ENCODE measurements at regions not wholly inside any gene's neighbourhood (a gene's known extent, or its start where the extent isn't known, plus 50 kb on each side); places are given as distances from the start of the nearest gene placed in this dataset.
"Not testable (repeated sequence)": the region's sequence is repeated elsewhere in the genome, so short reads cannot be mapped to it uniquely, and the experiment has no call there.

DNA sequence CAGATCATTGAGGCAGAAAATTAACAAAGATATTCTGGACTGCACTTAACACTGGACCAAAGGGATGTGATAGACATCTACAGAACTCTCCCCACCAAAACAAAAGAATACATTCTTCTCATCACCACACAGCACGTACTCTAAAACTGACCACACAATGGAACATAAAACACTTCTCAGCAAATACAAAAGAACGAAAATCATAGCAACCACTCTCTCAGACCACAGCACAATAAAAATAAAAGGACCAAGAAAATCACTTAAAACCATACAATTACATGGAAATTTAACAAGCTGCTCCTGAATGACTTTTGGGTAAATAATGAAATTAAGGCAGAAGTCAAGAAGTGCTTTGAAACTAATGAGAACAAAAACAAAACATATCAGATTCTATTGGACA is 254.0 kb upstream of the STXBP6 start:
- DNase-seq: no peak

DNA sequence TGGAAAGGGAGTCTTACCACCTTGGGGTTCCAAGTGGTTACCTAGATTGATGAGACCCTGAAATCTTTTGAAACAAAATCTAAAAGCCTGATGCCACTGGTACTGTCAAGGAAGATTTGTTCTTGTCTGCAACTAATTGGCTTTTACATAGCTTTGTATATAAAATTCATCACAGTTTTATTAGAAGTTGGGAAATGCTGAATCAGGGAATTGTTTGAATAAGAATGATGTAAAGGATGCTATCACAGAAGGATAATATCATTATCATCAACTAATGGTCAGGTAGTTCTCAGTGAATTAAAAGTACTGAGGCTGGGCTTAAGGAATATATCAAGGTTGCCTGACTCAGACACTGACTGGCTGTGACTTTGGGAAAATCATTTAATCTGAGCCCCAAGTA is 248.3 kb upstream of the STXBP6 start:
- DNase-seq: no peak

DNA sequence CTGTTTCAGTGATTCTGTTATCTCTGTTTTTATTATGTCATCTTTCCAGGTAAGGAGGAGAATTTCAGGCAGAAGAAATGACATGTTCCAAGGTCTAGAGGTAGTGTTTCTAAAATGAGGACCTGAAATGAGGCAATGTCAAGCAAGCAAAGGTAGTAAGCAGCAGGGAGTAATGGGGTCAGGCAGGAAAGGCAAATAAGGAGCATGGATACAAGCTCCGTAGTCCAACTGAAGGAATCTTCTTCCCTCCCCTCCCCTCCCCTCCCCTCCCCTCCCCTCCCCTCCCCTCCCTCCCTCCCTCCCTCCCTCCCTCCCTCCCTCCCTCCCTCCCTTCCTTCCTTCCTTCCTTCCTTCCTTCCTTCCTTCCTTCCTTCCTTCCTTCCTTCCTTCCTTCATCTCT is 240.2 kb upstream of the STXBP6 start:
- DNase-seq: not testable (repeated sequence)

DNA sequence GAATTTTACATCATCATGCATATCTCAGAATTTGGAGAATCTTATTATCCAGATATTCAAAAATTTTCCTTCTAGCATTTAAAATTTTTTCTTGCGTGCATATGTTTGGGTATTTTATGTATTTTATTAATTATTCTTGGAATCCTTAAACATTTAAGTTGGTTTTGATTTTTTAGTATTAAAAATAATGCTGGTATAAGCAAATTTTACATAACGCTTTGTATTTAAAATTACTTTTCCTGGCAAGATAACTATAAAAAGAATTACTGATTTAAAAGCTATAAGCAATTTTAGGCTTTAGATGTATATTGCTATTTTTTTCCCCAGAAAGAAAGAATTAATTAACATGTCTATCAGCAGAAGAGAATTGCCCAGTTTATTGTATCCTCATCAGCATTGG is 224.6 kb upstream of the STXBP6 start:
- no peak for DNase-seq

DNA sequence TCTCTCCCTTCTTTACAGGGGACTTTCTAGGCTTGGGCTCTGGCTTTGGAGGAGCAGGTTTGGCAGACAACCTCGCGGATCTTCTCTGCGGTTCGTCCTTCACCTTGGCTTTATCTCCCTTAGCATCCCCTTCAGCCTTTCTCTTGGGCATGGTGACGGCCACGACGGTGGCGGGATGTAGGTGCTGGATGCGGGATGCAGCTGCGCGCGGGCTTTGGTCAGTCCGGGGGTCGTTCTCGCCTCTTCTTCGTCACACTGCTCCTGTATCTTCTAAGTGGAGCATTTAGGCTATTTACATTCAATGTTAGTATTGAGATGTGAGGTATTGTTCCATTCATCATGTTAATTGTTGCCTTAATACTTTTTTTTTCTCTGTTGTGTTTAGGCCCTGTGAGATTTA is 217.2 kb upstream of the STXBP6 start:
- no peak for DNase-seq

DNA sequence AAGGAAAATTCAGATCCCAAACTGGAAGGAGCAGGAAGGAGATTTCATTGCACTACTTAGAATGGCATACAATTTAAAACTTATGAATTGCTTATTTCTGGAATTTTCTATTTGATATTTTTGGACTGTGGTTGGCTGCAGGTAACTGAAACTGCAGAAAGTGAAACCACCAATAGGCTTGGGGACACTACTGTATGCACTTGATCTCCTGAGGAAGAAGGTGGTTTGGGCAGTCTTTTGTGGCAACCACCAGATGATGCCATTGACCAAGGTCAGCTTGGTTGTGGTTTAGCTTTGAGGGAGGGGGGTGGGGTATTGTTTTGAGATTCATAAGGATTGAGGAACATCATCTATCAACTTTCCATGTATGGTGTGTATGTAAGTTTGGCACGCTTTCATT is 209.5 kb upstream of the STXBP6 start:
- DNase-seq: no peak

DNA sequence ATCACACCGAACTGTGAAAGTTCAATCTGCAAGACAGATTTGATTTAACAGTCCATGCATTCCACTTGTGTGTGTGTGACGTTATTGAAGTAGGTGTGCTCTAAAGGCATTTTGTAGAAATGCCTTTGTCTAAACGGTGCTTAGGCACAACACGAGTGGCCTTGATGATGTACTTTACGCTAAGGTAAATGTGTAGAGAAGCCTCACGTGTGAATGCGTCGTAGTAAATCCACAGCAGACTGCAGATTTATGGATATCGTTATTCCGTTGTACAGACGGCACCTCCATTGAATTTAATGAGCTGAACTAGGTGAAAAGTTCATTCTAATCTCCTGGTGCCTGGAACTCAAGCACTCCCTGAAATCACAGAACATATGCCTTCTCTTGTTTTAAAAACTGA is 202.8 kb upstream of the STXBP6 start:
- DNase-seq: no peak

DNA sequence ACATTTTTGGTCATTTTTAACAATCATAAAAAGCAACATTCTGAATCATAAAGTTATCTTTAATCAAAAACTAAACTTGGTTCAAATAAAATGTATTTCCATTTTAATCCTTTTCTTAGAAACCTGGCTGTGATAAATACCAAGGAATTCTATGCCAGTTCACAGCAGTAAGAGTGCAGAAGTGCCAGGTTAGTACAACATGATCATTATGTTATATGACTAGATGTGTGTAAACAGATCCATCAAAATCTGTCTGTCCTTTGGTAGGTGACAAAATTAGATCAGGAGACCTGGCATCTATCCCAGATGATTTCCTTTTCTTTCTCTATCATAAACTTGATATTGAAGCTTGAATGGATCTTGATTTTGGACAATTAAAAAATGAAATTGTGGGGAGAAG is 200.6 kb upstream of the STXBP6 start:
- DNase-seq: no peak

DNA sequence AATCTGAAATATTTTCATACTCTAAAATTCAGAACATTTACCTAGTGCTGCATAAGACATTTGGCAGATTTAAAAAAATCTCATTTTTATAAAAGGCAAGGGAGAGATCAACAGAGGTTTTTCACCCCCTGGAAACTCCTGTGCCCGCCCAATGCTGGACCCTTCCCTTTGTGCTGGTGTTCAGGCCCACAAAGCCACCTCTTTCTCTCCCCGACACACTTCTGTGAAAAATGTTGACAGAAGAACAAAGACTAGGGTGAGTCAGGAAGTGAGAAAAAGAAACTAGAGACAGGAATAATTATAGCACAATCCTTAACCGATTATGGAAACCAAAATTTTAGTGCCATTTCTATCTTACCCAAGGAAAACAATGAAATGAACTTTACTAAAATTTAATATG is 197.7 kb upstream of the STXBP6 start:
- DNase-seq: no peak

DNA sequence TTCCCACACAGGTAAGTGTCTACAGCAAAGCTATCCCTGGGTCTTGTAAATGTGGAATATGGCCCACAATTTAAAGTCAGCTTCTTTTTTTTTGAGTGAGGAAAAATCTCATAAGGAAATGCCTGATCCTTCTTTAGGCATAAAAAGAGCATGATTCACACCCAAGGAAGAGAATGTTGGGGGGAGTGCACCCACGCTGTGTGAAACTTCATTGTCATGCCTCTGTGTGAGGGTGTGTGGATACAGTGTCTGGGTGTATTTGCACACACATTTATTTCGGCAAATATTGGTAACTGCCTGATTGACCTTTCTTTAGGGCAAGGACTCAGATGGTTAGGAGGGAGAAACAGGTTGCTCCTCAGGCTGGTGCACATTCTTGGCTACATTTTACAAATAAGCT is 196.8 kb upstream of the STXBP6 start:
- DNase-seq: no peak

DNA sequence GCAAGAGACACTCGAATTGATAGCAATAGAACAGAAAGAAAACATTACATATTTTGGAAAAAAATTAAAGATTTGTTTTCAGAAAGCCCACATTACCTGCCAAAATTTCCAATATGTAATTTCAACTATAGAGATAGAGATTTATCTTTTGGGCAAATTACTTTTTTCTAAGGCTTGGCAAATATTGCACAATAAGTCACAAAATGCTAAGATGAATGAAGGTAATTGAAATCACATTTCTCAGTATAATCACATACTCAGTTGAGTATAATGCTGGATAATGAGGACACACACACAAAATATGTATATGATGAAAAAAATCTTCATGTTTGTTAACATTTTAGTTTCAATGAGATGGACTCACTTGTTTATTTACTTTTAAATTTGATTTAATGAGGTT is 189.2 kb upstream of the STXBP6 start:
- DNase-seq: no peak

DNA sequence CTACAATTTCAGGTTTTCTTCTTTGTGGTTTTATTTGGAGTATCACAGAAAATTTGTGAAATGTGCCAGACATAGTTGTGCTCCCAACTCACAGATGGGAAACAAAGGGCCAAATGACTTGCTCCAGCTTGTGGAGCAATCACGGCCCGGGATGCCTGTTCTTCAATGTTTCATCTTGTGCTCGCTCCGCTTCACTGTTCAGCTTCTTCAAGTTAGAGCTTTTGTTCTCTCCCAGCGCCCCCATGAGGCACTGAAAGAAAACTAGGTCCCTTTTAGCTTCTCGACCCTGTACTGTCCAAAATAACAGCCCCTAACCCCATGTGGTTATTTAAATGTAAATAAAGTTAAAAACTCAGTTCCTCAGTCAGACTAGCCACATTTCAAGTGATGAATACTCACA is 187.9 kb upstream of the STXBP6 start:
- no peak for DNase-seq

DNA sequence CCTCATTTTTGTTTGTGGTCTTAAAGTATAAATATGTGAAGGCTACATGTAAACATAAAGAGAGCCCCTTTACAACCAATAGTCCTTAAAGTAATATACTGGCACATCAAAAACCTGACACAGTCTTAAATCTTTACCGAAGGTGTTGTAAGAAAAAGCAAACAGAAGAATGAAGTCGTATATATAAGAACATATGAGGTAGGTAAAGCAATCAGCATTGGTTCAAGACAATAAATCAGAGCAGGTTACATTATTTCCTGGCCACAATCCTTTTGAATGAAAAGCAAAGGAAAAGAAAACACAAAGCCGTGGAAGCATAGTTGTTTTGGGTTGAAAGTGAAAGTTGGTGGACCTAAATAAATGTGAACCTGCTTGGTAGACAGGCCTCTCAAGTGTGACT is 183.7 kb upstream of the STXBP6 start:
- DNase-seq: no peak

DNA sequence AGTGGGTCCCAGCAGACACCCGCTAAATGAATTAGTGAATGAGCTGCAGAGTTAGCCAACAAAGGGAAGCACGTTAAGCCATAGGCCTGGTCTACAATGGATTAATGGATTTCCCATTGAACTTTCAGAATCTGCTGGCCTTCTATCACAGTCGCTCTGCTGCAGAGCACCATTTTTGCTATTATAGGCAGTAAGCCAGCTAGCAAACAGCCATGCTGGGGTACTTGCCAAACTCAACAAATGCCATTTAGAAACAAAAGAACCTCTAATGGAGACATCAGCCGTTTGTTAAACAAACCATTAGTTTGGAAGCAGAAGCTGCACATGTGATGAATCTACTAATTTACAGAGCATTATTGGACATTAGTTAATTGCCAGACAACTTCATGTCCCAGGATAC is 181.1 kb upstream of the STXBP6 start:
- no peak for DNase-seq

DNA sequence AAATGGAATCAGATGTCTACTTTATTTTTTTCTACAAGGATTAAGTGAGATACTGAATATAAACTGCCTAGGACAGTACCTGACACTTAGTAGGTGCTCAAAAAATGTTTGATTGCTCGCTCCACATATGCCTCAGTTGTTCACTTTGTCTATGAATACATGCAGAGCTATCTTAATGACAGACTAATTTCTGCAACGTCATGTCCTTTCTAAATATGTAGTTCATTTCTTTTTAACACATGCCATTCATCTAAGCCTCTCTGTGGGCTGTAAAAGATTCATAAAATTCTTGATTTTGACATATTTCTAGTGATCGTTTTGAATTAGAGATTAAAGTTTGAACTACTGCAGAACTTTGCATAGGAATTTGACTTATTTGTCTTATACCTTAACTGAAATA is 176.3 kb upstream of the STXBP6 start:
- DNase-seq: no peak

DNA sequence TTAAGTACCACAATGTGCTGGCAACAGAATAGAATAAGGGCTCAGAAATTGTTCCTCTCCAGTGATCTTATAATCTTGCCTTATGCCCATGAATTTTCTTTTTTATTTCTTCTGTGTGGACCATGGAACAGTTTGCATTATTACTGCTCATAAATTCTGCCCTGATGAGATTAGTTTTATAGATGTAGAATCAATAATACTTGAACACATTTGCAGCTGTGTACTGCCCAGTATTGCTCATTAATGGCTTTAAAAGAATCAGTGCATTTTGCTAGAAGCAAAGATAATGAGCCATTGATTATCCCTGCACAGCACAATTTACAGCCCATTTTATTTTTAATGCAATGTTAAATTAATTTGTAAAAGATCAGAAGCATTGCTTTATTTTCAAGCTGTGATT is 172.3 kb upstream of the STXBP6 start:
- DNase-seq: no peak

DNA sequence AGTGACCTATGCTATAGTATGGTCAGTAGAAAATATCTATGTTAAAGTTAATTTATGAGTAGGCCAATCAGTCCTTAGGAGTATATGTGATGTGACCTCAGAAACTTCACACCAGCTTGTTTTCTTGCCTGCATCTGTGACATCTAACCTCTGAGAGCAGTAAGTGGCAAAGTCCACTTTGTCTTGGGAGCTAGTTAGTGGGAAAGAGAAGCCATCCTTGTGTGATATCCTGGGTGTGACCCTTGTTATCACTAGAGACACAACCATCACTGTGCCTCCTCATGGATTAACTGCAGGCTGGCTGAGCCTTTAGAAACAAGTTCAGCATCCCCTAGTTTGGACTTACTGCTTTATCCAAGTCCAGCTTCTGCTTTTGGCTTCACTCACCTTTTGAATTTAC is 170.6 kb upstream of the STXBP6 start:
- DNase-seq: no peak

DNA sequence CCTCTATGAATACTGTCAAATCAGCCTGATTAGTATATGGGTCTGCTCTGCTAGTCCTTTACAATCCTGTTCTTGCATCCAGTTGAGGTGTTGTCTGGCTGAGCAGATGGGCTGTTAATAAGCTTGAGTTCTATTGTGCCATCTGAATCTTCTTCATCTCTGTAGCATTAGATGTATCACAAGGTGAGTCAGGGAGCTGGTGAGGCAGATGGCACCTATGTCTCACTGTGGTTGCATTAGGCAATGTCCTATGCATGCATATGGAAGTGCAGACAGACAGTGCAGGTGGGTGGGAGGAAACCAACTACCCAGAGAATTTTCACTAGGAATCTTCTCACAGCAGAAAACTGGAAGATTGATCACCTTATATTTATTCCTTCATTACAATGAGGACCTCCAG is 165.7 kb upstream of the STXBP6 start:
- no peak for DNase-seq

DNA sequence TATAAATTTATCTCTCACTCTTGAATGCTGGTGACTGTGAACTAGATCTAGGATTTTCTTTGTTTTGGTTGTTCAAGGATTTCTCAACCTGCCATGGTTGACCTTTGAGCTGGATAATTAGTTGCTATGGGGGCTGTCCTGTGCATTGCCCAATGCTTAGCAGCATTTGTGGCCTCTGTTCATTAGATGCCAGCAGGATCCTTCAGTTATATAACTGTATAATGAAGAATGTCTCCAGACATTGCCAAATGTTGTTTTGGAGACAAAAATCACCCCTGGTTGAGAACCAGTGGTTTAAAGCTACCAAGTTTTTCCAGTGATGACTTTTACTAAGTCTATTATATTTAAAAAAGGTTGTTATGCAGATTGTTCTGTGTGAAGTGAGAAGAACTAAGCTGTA is 147.9 kb upstream of the STXBP6 start:
- DNase-seq: no peak

DNA sequence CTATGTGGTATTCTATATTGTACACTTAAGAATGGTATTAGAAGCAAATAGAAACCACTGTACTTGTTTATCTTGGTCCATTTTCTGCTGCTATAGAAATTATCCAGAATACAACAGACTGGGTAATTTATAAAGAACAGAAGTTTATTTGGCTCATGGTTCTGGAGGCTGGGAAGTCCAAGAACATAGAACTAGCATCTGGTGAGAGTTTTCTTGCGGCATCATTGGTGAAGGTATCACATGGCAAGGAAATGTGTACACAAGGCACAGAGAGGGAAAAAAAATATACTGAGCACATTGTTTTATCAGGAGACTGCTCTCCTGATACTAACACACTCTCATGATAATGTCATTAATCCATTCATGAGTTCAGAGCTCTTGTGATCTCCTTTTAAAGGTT is 130.3 kb upstream of the STXBP6 start:
- no peak for DNase-seq

DNA sequence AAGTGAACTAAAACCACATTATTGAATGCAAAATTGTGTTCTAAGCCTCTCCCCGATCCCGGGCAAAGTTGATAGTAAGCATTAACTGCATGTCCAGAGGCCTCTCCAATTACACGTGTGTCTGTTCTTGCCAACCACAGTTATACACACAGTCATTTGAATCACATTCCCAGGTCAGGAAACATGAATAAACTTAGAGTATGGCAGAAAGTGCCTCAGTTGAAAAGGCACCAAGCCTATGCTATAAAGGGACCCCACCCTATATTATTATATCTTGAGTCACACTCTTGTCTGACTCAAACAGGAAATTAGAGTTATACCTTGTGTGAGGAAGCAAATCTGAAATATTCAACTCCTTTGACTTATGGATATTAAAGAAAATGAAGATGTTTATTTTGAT is 128.3 kb upstream of the STXBP6 start:
- DNase-seq: no peak

DNA sequence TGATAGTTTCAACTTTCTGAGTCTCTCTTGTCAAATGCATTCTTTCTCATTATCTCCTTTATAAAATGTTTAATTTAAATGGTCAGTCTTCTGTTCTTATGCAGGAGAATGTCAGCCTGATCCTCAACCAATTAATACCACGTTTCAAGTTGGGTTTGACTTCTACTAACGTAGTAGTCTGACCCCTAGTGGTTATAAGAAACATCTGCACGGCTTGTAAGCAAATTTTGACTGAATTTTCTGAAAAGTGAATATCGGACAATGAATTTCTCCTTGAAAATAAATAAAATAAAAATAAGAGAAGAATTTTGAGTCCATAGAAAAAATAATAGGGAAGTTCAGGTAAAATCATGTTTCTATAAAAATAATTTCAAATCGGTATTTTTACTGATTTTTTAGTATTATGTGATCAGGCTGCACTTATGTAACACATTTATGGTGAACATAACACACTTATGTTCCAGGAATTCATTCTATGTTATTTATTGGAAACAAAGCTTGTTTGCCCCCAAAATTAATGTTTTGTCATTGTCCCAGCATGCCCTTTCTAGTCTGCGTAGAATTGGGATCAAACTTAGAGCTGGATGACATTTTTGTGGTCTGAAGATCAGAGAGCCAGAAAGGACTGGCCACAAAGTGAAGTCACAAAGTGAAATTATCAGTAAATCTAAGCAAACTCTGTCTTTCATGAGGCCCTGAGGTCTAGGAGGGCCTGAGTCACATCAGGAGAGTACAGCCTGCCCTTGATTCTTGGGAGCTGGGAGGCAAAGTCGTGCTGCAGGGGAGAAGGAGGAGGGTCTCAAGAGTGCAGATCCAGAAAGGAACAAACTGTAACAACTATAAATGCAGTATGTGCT is 101.2 kb upstream of the STXBP6 start:
- no peak for DNase-seq

DNA sequence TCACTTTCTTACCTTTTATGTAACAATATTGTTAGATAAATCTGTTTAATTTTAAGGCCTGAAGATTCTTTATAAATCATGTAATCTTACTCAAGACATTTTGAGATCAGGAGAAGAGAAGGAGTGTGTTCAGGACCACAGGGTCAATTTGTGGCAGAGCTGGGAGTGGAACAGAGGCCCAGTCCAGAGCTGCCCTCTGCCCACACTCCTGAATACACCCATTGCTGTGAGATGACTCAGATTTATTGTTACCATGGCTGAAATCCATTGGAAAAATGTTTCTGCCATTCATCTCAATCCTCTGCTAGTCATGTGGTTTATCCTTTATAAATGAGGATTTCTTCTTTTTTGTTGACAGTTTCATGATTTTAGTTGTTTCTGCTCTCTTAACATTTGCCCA is 100.5 kb upstream of the STXBP6 start:
- no peak for DNase-seq

DNA sequence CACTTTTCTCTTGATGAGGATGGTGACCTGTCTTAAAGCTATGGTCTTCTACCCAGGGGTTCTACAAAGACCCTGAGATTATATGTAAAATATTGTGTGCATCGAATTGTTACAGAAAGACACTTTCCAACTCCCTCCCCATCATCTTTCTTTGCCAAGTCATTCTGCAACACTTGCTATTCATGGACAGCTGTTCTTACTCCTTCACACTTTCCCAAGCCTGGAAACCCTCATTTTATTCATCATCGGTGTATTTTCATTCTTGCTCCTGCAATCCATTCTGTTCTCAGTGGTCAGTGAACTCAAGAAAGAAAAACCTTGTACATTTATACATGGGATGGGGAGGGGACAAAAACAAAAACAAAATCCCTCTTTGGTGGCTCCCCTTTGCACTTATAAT is 90.5 kb upstream of the STXBP6 start:
- DNase-seq: no peak

DNA sequence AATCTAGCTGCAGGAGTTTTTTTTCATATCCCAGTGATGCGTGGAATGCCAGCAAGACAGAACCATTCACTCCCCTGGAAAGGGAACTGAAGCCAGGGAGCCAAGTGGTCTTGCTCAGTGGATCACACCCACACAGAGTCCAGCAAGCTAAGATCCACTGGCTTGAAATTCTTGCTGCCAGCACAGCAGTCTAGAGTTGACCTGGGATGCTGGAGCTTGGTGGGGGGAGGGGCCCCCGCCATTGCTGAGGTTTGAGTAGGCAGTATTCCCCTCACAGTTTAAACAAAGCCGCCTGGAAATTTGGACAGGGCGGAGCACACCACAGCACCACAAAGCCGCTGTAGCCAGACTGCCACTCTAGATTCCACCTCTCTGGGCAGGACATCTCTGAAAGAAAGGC is 86.9 kb upstream of the STXBP6 start:
- no peak for DNase-seq

DNA sequence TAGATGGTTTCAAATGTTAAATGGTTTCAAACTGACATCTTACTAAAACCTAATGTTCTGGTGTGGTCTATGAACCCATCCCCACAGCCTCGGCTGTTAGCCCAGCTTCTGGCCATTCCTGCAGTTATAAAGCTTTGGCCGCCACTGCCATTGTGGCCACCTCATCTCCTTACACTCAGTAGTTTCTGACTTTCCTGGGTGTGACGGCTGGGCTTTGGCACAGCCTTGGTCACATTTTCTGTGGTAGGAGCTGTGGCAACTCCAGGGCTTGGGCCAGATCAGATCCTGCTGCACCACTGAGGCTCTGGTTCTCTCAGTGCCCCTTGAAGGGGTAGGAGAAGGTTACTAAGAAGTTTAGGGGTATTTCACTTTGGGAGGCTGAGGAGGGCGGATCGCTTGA is 84.2 kb upstream of the STXBP6 start:
- no peak for DNase-seq
